ENCODE measurements at regions not wholly inside any gene's neighbourhood (a gene's known extent, or its start where the extent isn't known, plus 50 kb on each side); places are given as distances from the start of the nearest gene placed in this dataset.

DNA sequence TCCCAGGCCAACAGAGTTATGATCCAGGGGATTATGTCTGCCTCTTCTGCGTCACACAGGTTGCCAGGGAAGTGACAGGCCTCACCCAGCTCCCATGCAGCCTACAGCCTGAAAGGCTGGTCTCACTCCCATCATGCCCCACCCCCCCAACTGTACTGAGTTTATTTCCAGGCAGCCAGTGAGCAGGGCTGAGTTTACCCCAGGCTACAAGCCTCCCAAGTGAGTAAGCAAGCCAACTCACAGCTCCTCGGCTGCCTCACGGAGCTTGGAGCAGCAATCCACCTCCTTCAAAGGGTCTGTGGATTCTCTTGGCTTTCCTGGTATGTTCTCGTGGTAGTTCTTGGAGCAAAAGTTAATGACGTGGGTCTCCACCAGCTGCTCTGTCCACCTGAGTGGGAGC, 1147.6 kb upstream of the ADGRL4 start:
- TF ChIP-seq, protein P1, sequence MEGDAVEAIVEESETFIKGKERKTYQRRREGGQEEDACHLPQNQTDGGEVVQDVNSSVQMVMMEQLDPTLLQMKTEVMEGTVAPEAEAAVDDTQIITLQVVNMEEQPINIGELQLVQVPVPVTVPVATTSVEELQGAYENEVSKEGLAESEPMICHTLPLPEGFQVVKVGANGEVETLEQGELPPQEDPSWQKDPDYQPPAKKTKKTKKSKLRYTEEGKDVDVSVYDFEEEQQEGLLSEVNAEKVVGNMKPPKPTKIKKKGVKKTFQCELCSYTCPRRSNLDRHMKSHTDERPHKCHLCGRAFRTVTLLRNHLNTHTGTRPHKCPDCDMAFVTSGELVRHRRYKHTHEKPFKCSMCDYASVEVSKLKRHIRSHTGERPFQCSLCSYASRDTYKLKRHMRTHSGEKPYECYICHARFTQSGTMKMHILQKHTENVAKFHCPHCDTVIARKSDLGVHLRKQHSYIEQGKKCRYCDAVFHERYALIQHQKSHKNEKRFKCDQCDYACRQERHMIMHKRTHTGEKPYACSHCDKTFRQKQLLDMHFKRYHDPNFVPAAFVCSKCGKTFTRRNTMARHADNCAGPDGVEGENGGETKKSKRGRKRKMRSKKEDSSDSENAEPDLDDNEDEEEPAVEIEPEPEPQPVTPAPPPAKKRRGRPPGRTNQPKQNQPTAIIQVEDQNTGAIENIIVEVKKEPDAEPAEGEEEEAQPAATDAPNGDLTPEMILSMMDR (IDR thresholded peaks at IDR 0.05), result no peak
- no peak for TF ChIP-seq POLR2A (IDR thresholded peaks at IDR 0.05)
